IPS DF 6.9 (cell line): ENCODE measurements at regions not wholly inside any gene's neighbourhood (a gene's known extent, or its start where the extent isn't known, plus 50 kb on each side); places are given as distances from the start of the nearest gene placed in this dataset.
"Not testable (repeated sequence)": the region's sequence is repeated elsewhere in the genome, so short reads cannot be mapped to it uniquely, and the experiment has no call there.

Experiments
- DNase-seq: peaks from one replicate; pipeline ENCODE4 v3.0.0-alpha.2; 2013; ENCODE audit warnings: low read depth, low spot score
- H3K27ac ChIP-seq: one replicate; pipeline ENCODE4 v1.5.1; 2013; ENCODE audit warnings: low read length, control low read depth
- H3K27me3 ChIP-seq: 2 replicates; pipeline ENCODE4 v1.6.1; 2013; ENCODE audit warnings: mild to moderate bottlenecking, low read length; ENCODE audit not compliant: control insufficient read depth, insufficient read depth
- H3K36me3 ChIP-seq: 2 replicates; pipeline ENCODE4 v1.6.1; 2013; ENCODE audit warnings: low read length; ENCODE audit not compliant: control insufficient read depth, insufficient read depth
- H3K4me1 ChIP-seq: 2 replicates; pipeline ENCODE4 v1.6.1; 2013; ENCODE audit warnings: low read length; ENCODE audit not compliant: control insufficient read depth, insufficient read depth
- H3K4me3 ChIP-seq: 2 replicates; pipeline ENCODE4 v1.5.1; 2013; ENCODE audit warnings: mild to moderate bottlenecking, low read length
- H3K9me3 ChIP-seq: 2 replicates; pipeline ENCODE4 v1.6.1; 2013; ENCODE audit warnings: low read length, inconsistent platforms; ENCODE audit not compliant: control insufficient read depth, insufficient read depth
- WGBS: extraction: QIAGEN DNeasy Blood & Tissue Kit; methylation state at CpG from one replicate; pipeline ENCODE4 v1.1.7; 2013; ENCODE audit warnings: mixed read lengths, missing lambda C conversion rate; ENCODE audit not compliant: insufficient read length, insufficient coverage; 5-methylcytosine and 5-hydroxymethylcytosine counted together

GRCh38 chr19:34066007-34066643 lies 106.2 kb upstream of the LSM14A start:
- no peak overlapping the region for H3K27ac ChIP-seq
- no peaks in the 10 kb centered on the region for H3K27me3 ChIP-seq
- no peaks in the 10 kb centered on the region for H3K9me3 ChIP-seq
- DNase-seq = no peak
- no CpG with 5 or more reads among the region's 14 CpGs for WGBS
- no peaks in the 10 kb centered on the region for H3K36me3 ChIP-seq
- H3K4me1 ChIP-seq = peaks cover 2% of the 10 kb centered on the region; the same call in 1 of the 2 replicates
- no peak overlapping the region for H3K4me3 ChIP-seq

DNA sequence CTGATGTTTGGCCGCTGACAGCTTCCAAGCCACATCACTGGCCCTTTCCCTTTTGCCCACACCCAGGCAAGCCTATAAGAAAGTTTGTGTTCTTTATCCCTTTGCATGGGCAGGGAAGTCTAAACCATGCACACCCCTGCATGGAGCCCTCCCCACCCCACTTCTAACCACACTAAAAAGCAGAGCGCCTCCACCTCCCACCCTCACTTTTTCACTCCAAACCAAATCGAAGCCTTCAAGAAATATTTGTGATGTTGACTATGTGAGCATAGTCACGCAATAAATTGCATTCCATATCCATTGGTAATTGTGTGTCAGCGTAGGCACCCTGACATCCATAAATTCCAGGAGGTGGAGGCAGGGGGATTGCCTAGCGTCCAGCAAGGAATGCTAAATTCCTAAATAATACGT lies 104.4 kb upstream of the LSM14A start:
- Histone ChIP-seq H3K27ac (no peak overlapping the region), H3K27me3 (no peaks in the 10 kb centered on the region), H3K9me3 (no peaks in the 10 kb centered on the region), H3K4me3 (no peak overlapping the region), H3K4me1 (peaks cover 2% of the 10 kb centered on the region; the same call in 1 of the 2 replicates), H3K36me3 (no peaks in the 10 kb centered on the region)
- no CpG with 5 or more reads among the region's 7 CpGs for WGBS
- DNase-seq = no peak

- Histone ChIP-seq H3K27ac (no peak overlapping the region), H3K36me3 (no peaks in the 10 kb centered on the region), H3K4me3 (no peak overlapping the region), H3K27me3 (no peaks in the 10 kb centered on the region), H3K9me3 (no peaks in the 10 kb centered on the region), H3K4me1 (no peaks in the 10 kb centered on the region)
- WGBS = no CpG with 5 or more reads among the region's 3 CpGs
- DNase-seq = no peak
Observed at GRCh38 chr19:34075661-34076091, 96.6 kb upstream of the LSM14A start.

DNA sequence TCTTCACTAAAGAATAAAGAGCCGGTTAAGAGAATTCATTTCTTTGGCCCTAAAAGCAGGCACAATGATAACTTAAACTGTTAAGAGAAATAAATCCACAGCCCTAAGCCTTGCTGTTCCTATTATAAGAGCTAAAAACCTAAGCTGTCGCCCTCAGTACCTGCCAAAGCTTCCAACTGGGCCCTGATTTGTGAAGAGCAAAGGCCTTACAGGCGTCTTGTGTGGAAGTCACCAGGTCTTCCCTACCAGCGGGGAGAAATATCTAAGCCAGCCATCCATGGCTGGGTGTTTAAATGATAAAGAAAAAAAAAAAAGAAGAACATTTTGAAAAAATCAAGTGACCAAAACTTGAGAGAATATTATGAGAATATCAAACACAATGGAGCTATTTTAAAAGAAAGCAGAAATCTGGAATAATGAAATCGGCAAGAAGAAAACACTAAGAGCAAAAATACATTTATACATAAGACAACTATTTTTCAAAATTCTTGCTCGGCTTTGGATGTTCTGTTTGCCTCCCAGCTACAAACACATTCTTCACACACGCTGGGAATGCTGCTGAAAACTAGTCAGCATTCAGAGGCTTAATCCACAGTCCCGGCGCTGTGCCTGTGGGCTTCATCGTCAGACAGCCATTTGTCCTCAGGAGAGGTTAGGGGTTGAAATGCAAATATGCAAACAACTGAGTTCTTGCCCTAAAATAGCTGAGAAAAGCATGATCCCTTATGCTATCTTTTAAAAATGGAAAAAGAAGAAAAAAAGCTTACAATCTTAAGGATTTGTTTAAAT lies 89.8 kb upstream of the LSM14A start:
- Histone ChIP-seq H3K36me3 (no peaks in the 10 kb centered on the region), H3K9me3 (no peaks in the 10 kb centered on the region), H3K27me3 (no peaks in the 10 kb centered on the region), H3K27ac (no peak overlapping the region), H3K4me1 (peaks cover 2% of the 10 kb centered on the region; the same call in 1 of the 2 replicates), H3K4me3 (no peak overlapping the region)
- no peak for DNase-seq
- no CpG with 5 or more reads among the region's 10 CpGs for WGBS

DNA sequence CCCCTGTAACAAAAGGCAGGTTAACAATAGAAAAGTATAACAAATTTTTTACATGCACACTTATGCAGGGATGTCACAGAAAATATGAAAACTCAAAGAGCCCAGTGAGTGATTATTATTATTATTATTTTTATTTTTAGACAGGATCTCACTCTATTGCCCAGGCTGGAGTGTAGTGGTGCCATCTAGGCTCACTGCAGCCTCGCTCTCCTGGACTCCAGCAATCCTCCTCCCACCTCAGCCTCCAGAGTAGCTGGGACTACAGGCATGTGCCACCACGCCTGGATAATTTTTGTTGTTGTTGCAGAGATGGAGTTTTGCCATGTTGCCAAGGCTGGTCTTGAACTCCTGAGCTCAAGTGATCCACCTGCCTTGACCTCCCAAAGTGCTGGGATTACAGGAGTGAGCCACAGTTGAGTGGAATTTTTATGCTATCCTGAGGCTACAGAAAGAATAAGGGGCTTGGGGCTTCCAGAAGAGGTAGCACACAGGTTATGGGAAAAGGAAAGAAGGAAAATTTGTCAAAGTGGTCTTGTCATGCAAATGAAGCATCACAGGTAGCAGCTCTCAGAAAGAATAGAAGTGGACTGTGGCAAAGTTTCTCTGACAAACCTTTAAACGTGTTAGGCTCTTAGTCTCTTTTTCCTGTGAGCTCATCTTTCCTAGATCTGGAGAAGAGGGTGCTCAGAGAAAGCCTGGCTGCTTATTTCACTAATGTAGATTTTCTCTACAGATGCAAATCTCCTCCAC lies 87.7 kb upstream of the LSM14A start:
- no peaks in the 10 kb centered on the region for H3K9me3 ChIP-seq
- no CpG with 5 or more reads among the region's 3 CpGs for WGBS
- H3K27ac ChIP-seq = no peak overlapping the region
- no peak overlapping the region for H3K4me3 ChIP-seq
- DNase-seq = no peak
- no peaks in the 10 kb centered on the region for H3K36me3 ChIP-seq
- H3K4me1 ChIP-seq = peaks cover 2% of the 10 kb centered on the region; the same call in 1 of the 2 replicates
- H3K27me3 ChIP-seq = no peaks in the 10 kb centered on the region

DNA sequence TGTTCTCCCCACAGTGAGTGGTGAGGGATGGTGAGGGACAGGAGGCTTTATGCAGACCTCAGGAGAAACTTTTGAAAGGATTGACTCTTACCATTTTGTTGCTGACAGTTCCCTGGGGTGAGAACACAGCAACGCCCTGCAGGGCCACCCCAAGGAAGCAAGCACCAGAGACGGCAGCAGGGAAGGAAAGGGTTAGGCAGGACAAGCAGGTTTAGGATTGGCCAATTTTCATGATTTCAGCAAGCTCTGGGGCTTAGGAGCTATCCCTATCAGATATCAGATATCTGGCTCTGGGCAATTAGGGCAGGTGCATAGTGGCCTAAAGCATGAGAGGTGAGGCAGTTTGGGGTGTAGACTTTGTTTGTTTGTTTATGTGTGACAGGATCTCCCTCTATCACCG lies 87.0 kb upstream of the LSM14A start:
- H3K4me1 ChIP-seq = peaks cover 2% of the 10 kb centered on the region; the same call in 1 of the 2 replicates
- no peak overlapping the region for H3K4me3 ChIP-seq
- DNase-seq = no peak
- WGBS = no CpG with 5 or more reads among the region's 3 CpGs
- no peaks in the 10 kb centered on the region for H3K27me3 ChIP-seq
- H3K36me3 ChIP-seq = no peaks in the 10 kb centered on the region
- H3K9me3 ChIP-seq = no peaks in the 10 kb centered on the region
- H3K27ac ChIP-seq = no peak overlapping the region

GRCh38 chr19:34088292-34088691 lies 84.0 kb upstream of the LSM14A start:
- no peak overlapping the region for H3K4me3 ChIP-seq
- DNase-seq = no peak
- no peaks in the 10 kb centered on the region for H3K36me3 ChIP-seq
- no peak overlapping the region for H3K27ac ChIP-seq
- H3K9me3 ChIP-seq = no peaks in the 10 kb centered on the region
- H3K27me3 ChIP-seq = no peaks in the 10 kb centered on the region
- peaks cover 2% of the 10 kb centered on the region; the same call in 1 of the 2 replicates for H3K4me1 ChIP-seq

DNA sequence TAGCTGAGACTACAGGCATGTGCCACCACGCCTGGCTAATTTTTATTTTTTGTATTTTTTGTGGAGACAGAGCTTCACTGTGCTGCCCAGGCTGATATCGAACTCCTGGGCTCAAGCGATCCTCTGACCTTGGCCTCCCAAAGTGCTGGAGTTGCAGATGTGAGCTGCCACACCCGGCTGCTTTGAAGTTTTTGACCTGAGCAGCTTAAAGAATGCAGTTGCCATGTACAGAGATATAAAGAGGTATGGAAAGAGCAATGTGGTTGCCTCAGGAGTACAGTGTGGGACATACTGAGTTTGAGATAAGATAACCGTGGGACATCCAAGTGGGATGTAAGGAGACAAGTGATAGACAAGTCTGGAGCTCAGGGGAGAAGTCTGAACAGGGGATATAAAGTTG lies 82.7 kb upstream of the LSM14A start:
- no CpG with 5 or more reads among the region's 5 CpGs for WGBS
- Histone ChIP-seq H3K9me3 (no peaks in the 10 kb centered on the region), H3K4me3 (no peak overlapping the region), H3K27ac (no peak overlapping the region), H3K27me3 (no peaks in the 10 kb centered on the region), H3K4me1 (peaks cover 2% of the 10 kb centered on the region; the same call in 1 of the 2 replicates), H3K36me3 (no peaks in the 10 kb centered on the region)
- no peak for DNase-seq

GRCh38 chr19:34094960-34095359 lies 77.3 kb upstream of the LSM14A start:
- no peaks in the 10 kb centered on the region for H3K9me3 ChIP-seq
- H3K4me1 ChIP-seq = no peaks in the 10 kb centered on the region
- H3K36me3 ChIP-seq = no peaks in the 10 kb centered on the region
- no peaks in the 10 kb centered on the region for H3K27me3 ChIP-seq
- no peak overlapping the region for H3K4me3 ChIP-seq
- DNase-seq = no peak
- WGBS = no CpG with 5 or more reads among the region's 3 CpGs
- H3K27ac ChIP-seq = no peak overlapping the region

GRCh38 chr19:34095411-34095810 lies 76.9 kb upstream of the LSM14A start:
- H3K27ac ChIP-seq, DNase-seq, H3K27me3 ChIP-seq, H3K36me3 ChIP-seq, H3K4me1 ChIP-seq, H3K9me3 ChIP-seq, H3K4me3 ChIP-seq: not testable (repeated sequence)
- WGBS = no CpG with 5 or more reads among the region's 5 CpGs
